Right lobe of liver (tissue), 6 donors: ENCODE measurements at regions not wholly inside any gene's neighbourhood (a gene's known extent, or its start where the extent isn't known, plus 50 kb on each side); places are given as distances from the start of the nearest gene placed in this dataset.

Experiments
- ATAC-seq, 4 donors: fragments of 200-7000 bp; cut with Tn5 transposase; one replicate each; pipeline ENCODE4 v1.9.1; 2020; ENCODE audit warnings: mild to moderate bottlenecking in 4 of 4, moderate library complexity in 4 of 4
- DNase-seq, 3 donors: peaks; one replicate each; pipeline ENCODE4 v3.0.0-alpha.2; 2020
- H3K27ac ChIP-seq, 3 donors: fragments of 200-600 bp; one replicate each; pipeline ENCODE4 v1.8.0; 2022
- H3K27me3 ChIP-seq, 2 donors: fragments of 200-600 bp; one replicate each; pipeline ENCODE4 v1.8.0; 2022
- H3K36me3 ChIP-seq, 4 donors: fragments of 200-600 bp; sonication (generic) in 1 of 4; one replicate each; pipeline versions ENCODE4 v1.5.1 to v1.8.0; 2017 to 2022; ENCODE audit warnings: control low read depth in 1 of 4
- H3K4me1 ChIP-seq, 4 donors: fragments of 200-600 bp; sonication (generic) in 1 of 4; one replicate each; pipeline versions ENCODE4 v1.5.1 to v1.8.0; 2017 to 2022; ENCODE audit warnings: control low read depth in 1 of 4
- H3K4me3 ChIP-seq, 3 donors: fragments of 200-600 bp; one replicate each; pipeline ENCODE4 v1.8.0; 2022
- H3K9me3 ChIP-seq, 4 donors: fragments of 200-600 bp; sonication (generic) in 1 of 4; one replicate each; pipeline versions ENCODE4 v1.5.1 to v1.8.0; 2017 to 2022; ENCODE audit warnings: control low read depth in 1 of 4
- POLR2A ChIP-seq: fragments of 450-650 bp; IDR thresholded peaks from one replicate; pipeline ENCODE4 v1.6.1; 2017; ENCODE audit warnings: antibody characterized with exemption, mild to moderate bottlenecking
- WGBS: methylation state at CpG from one replicate; pipeline ENCODE4 v1.1.6; 2018; ENCODE audit warnings: low coverage, low lambda C conversion rate; ENCODE audit not compliant: insufficient coverage; ENCODE audit errors: missing lambda C conversion rate; 5-methylcytosine and 5-hydroxymethylcytosine counted together
- intact Hi-C, 2 donors: fragments of 100-400 bp; cut with DNase I; formaldehyde crosslinking; loops; one replicate each; pipeline versions ENCODE4 v1.11.2 to v1.14.1; 2022
- TF ChIP-seq, protein P1 (sequence below), 4 donors: fragments of 200-600 bp in 3 of 4; fragments of 450-650 bp in 1 of 4; IDR thresholded peaks; one replicate each; pipeline versions ENCODE4 v1.5.1 to v1.8.0; 2016 to 2022; ENCODE audit warnings: antibody characterized with exemption in 4 of 4, mild to moderate bottlenecking in 2 of 4
- donor health status: DM: no; HTN: yes; CAD: no.
- donor health status: DM: no; HTN: no; CAD: no.
- donor health status: DM: no; HTN: no; CAD: no.
- donor health status: DM: no; HTN: yes; CAD: no.
- donor health status: DM: no; HTN: yes; CAD: no.

DNA sequence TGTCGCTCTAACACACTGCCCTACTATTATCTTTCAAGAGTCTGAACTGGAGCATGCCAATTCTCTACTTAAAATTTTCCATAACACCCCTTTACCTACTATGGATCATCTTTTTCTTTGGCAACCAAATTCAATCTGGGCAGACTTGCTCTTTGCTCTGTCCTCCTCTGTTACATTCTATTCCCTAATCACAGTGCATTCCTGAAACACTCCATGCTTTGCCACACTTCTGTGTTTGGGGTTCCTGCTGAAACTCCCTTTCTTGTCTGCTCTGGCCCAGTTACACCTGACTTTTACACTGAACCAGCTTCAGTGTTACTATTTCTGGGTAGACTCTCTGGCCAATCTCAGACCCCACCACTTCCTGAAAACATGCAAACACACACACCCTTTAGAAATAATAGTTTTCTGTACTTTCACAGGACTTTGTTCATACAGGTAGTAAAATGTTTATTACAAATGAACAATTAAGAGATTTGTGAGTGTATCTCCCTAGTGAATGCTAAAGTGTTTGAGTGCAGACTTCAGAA is 119.9 kb upstream of the DCC start:
- Histone ChIP-seq H3K36me3 (no peaks in the 10 kb centered on the region), H3K4me3 (no peak overlapping the region), H3K27ac (no peak overlapping the region), H3K4me1 (no peaks in the 10 kb centered on the region), H3K9me3 (no peaks in the 10 kb centered on the region), H3K27me3 (no peaks in the 10 kb centered on the region)
- WGBS = 62% methylated on average over 1 of the region's 1 CpG
- ATAC-seq (no peak), DNase-seq (no peak)
- intact Hi-C loops = no loop called here
- TF ChIP-seq, protein P1, sequence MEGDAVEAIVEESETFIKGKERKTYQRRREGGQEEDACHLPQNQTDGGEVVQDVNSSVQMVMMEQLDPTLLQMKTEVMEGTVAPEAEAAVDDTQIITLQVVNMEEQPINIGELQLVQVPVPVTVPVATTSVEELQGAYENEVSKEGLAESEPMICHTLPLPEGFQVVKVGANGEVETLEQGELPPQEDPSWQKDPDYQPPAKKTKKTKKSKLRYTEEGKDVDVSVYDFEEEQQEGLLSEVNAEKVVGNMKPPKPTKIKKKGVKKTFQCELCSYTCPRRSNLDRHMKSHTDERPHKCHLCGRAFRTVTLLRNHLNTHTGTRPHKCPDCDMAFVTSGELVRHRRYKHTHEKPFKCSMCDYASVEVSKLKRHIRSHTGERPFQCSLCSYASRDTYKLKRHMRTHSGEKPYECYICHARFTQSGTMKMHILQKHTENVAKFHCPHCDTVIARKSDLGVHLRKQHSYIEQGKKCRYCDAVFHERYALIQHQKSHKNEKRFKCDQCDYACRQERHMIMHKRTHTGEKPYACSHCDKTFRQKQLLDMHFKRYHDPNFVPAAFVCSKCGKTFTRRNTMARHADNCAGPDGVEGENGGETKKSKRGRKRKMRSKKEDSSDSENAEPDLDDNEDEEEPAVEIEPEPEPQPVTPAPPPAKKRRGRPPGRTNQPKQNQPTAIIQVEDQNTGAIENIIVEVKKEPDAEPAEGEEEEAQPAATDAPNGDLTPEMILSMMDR (IDR thresholded peaks at IDR 0.05) = no peak
- no peak for TF ChIP-seq POLR2A

GRCh38 chr18:52222211-52222610 is 117.8 kb upstream of the DCC start:
- no peaks in the 10 kb centered on the region for H3K36me3 ChIP-seq
- H3K4me1 ChIP-seq = no peaks in the 10 kb centered on the region
- H3K4me3 ChIP-seq = no peak overlapping the region
- ATAC-seq (no peak), DNase-seq (no peak)
- WGBS = 57% methylated on average over 2 of the region's 2 CpGs
- TF ChIP-seq POLR2A = no peak
- TF ChIP-seq, protein P1 (IDR thresholded peaks at IDR 0.05) = no peak
- intact Hi-C loops = no loop called here
- no peaks in the 10 kb centered on the region for H3K27me3 ChIP-seq
- H3K27ac ChIP-seq = no peak overlapping the region
- no peaks in the 10 kb centered on the region for H3K9me3 ChIP-seq

GRCh38 chr18:52227536-52227935 is 112.5 kb upstream of the DCC start:
- Histone ChIP-seq H3K27ac (no peak overlapping the region), H3K27me3 (no peaks in the 10 kb centered on the region), H3K36me3 (no peaks in the 10 kb centered on the region), H3K9me3 (no peaks in the 10 kb centered on the region), H3K4me1 (no peaks in the 10 kb centered on the region), H3K4me3 (no peak overlapping the region)
- 58% methylated on average over 4 of the region's 4 CpGs for WGBS
- DNase-seq = no peak
- intact Hi-C loops = no loop called here
- TF ChIP-seq, protein P1 (IDR thresholded peaks at IDR 0.05) = no peak
- no peak for TF ChIP-seq POLR2A
- no peak for ATAC-seq

DNA sequence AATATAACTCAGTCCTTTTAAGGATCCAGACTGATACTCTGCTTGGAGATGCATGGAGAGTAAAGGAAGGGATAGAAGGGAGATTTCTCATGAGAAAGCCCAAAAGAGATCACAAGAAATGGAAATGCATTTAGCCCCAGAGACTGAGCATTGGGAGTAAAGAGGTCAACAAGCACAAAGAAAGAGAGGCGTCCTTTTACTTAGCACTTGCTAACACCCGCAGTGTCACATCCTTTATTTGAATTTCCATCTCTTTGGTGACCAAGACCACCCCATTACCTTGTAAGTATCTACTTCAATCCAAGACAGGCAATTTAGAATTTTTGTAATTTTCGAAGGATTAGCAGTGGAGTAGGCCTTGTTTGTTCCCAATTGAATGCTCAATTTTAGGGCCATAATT is 111.8 kb upstream of the DCC start:
- H3K4me1 ChIP-seq = no peaks in the 10 kb centered on the region
- no peak overlapping the region for H3K4me3 ChIP-seq
- no peaks in the 10 kb centered on the region for H3K27me3 ChIP-seq
- 30% methylated on average over 3 of the region's 3 CpGs for WGBS
- intact Hi-C loops = no loop called here
- no peak for DNase-seq
- no peaks in the 10 kb centered on the region for H3K36me3 ChIP-seq
- H3K9me3 ChIP-seq = no peaks in the 10 kb centered on the region
- no peak for TF ChIP-seq POLR2A
- TF ChIP-seq, protein P1 (IDR thresholded peaks at IDR 0.05) = no peak
- no peak overlapping the region for H3K27ac ChIP-seq
- ATAC-seq = no peak

GRCh38 chr18:52236131-52236530 is 103.9 kb upstream of the DCC start:
- Histone ChIP-seq H3K4me1 (no peaks in the 10 kb centered on the region), H3K27me3 (no peaks in the 10 kb centered on the region), H3K4me3 (no peak overlapping the region), H3K36me3 (no peaks in the 10 kb centered on the region), H3K27ac (no peak overlapping the region), H3K9me3 (no peaks in the 10 kb centered on the region)
- DNase-seq = no peak
- TF ChIP-seq, protein P1 (IDR thresholded peaks at IDR 0.05) = no peak
- no peak for TF ChIP-seq POLR2A
- 71% methylated on average over 1 of the region's 1 CpG for WGBS
- no peak for ATAC-seq
- intact Hi-C loops = no loop called here
